Stimulated activated effector memory CD8-positive, alpha-beta T cell treated with anti-CD3 and anti-CD28 coated beads, Interleukin-12 subunit alpha, Interleukin-12 subunit beta, amount 100 ng/mL, for 72 hours (primary cell): ENCODE measurements at regions not wholly inside any gene's neighbourhood (a gene's known extent, or its start where the extent isn't known, plus 50 kb on each side); places are given as distances from the start of the nearest gene placed in this dataset.
"Not testable (repeated sequence)": the region's sequence is repeated elsewhere in the genome, so short reads cannot be mapped to it uniquely, and the experiment has no call there.

Experiments used
- ATAC-seq: fragments of 150-1000 bp; cut with Tn5 transposase; 2 replicates; pipeline ENCODE4 v1.10.0; 2021
- DNase-seq, 2 donors: peaks; one replicate each; pipeline ENCODE4 v3.0.0; 2021 to 2022; ENCODE audit warnings: low spot score in 2 of 2
- H3K27ac Mint-ChIP-seq: one replicate; pipeline ENCODE4 v1.8.0; 2022; ENCODE audit warnings: mild to moderate bottlenecking, mixed read lengths
- H3K36me3 Mint-ChIP-seq: one replicate; pipeline ENCODE4 v1.8.0; 2022; ENCODE audit warnings: mild to moderate bottlenecking, mixed read lengths
- H3K4me1 Mint-ChIP-seq: one replicate; pipeline ENCODE4 v1.8.0; 2022; ENCODE audit warnings: mixed read lengths
- H3K4me3 Mint-ChIP-seq: one replicate; pipeline ENCODE4 v1.8.0; 2022; ENCODE audit warnings: mild to moderate bottlenecking, mixed read lengths
- H3K9me3 Mint-ChIP-seq: one replicate; pipeline ENCODE4 v1.8.0; 2022; ENCODE audit warnings: mixed read lengths

- H3K36me3 Mint-ChIP-seq: no peaks in the 10 kb centered on the region
- ATAC-seq (no peak), DNase-seq (no peak)
- H3K4me1 Mint-ChIP-seq: no peaks in the 10 kb centered on the region
- no peak overlapping the region for H3K4me3 Mint-ChIP-seq
- H3K27ac Mint-ChIP-seq: no peak overlapping the region
- peaks cover 8% of the 10 kb centered on the region for H3K9me3 Mint-ChIP-seq
These were observed 825.7 kb upstream of the GBE1 start for GRCh38 chr3:82587174-82587573.

GRCh38 chr3:82586414-82586813, 825.0 kb upstream of the GBE1 start:
- Mint-ChIP-seq H3K36me3 (no peaks in the 10 kb centered on the region), H3K4me1 (no peaks in the 10 kb centered on the region), H3K4me3 (no peak overlapping the region), H3K9me3 (peaks cover 4% of the 10 kb centered on the region), H3K27ac (no peak overlapping the region)
- ATAC-seq (no peak), DNase-seq (no peak)

DNA sequence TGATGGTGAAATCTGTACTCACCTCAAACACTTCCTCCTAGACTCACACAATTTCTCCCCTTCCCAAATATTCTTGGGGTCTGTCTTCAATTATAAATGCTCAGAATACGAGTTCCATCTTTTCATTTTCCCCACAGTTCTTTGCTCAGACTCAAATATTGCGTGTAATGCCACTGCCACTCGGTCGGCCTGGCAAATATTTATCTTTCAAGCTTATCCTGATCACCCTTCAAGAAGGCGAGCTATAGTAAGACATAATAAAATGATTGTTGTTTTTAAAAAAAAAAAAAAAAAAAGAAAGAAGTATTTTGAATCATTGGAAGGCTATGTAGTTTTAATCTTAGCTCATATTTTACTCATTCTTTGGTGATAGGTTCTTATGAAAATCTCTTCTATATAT, 824.6 kb upstream of the GBE1 start:
- not testable (repeated sequence) for H3K27ac Mint-ChIP-seq, H3K36me3 Mint-ChIP-seq, H3K4me3 Mint-ChIP-seq, H3K4me1 Mint-ChIP-seq, H3K9me3 Mint-ChIP-seq, DNase-seq, ATAC-seq

- not testable (repeated sequence) for H3K9me3 Mint-ChIP-seq, H3K4me3 Mint-ChIP-seq, H3K27ac Mint-ChIP-seq, H3K36me3 Mint-ChIP-seq, DNase-seq, H3K4me1 Mint-ChIP-seq, ATAC-seq
These were observed 824.1 kb upstream of the GBE1 start for GRCh38 chr3:82585591-82585990.

DNA sequence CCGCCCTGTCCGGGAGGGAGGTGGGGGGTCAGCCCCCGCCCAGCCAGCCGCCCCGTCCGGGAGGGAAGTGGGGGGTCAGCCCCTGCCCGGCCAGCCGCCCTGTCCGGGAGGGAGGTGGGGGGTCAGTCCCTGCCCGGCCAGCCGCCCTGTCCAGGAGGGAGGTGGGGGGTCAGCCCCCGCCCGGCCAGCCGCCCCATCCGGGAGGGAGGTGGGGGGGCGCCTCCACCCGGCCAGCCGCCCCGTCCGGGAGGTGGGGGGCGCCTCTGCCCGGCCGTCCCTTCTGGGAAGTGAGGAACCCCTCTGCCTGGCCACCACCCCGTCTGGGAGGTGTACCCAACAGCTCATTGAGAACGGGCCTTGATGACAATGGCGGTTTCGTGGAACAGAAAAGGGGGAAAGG, 823.4 kb upstream of the GBE1 start:
- DNase-seq, H3K4me1 Mint-ChIP-seq, H3K9me3 Mint-ChIP-seq, ATAC-seq, H3K36me3 Mint-ChIP-seq, H3K4me3 Mint-ChIP-seq, H3K27ac Mint-ChIP-seq: not testable (repeated sequence)

DNA sequence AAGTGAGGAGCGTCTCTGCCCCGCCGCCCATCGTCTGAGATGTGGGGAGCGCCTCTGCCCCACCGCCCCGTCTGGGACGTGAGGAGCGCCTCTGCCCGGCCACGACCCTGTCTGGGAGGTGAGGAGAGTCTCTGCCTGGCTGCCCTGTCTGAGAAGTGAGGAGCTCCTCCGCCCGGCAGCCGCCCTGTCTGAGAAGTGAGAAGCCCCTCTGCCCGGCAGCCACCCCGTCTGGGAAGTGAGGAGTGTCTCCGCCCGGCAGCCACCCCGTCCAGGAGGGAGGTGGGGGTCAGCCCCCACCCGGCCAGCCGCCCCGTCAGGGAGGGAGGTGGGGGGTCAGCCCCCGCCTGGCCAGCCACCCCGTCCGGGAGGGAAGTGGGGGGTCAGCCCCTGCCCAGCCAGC, 823.0 kb upstream of the GBE1 start:
- H3K4me3 Mint-ChIP-seq, H3K9me3 Mint-ChIP-seq, ATAC-seq, H3K4me1 Mint-ChIP-seq, DNase-seq, H3K27ac Mint-ChIP-seq, H3K36me3 Mint-ChIP-seq: not testable (repeated sequence)

GRCh38 chr3:82581350-82581749, 819.9 kb upstream of the GBE1 start:
- Mint-ChIP-seq H3K4me3 (no peak overlapping the region), H3K27ac (no peak overlapping the region), H3K9me3 (no peaks in the 10 kb centered on the region), H3K4me1 (no peaks in the 10 kb centered on the region), H3K36me3 (no peaks in the 10 kb centered on the region)
- ATAC-seq (no peak), DNase-seq (no peak)

GRCh38 chr3:82572721-82573120, 811.3 kb upstream of the GBE1 start:
- Mint-ChIP-seq H3K4me3 (no peak overlapping the region), H3K4me1 (no peaks in the 10 kb centered on the region), H3K27ac (no peak overlapping the region), H3K36me3 (no peaks in the 10 kb centered on the region), H3K9me3 (peaks cover 2% of the 10 kb centered on the region)
- no peak for ATAC-seq
- DNase-seq: no peak

- no peak overlapping the region for H3K27ac Mint-ChIP-seq
- ATAC-seq: no peak
- no peak overlapping the region for H3K4me3 Mint-ChIP-seq
- no peak for DNase-seq
- H3K9me3 Mint-ChIP-seq: peaks cover 4% of the 10 kb centered on the region
- H3K4me1 Mint-ChIP-seq: no peaks in the 10 kb centered on the region
- no peaks in the 10 kb centered on the region for H3K36me3 Mint-ChIP-seq
These were observed 807.4 kb upstream of the GBE1 start for GRCh38 chr3:82568776-82569338.

DNA sequence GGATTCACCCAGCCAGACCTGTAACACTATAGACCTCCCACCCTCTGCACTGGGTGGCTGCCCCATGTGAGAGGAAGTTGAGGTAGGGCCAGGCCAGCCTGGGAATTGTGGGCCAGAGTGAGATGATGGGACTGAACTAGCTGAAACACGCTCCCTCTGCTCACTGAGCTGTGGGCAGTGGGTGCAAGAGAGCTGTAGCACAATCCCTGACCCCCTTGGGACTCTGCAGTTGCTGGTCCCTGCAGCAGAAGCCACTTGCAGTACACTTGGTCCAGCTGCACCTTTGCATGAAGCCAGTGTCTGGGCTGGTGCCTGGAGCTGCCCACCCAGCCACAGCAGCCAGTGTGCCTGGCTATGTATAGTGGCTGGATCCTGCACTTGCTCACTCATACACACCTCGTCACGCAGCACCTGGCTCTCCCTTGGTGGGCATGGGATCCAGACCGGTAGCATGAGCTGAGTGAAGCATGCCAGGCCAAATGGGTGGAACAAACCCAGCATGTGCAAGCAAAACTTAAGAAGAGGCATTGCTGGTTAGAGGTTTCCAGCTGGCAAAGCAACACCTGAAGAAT, 805.7 kb upstream of the GBE1 start:
- ATAC-seq (peak; percentile 8), DNase-seq (no peak)
- H3K36me3 Mint-ChIP-seq: no peaks in the 10 kb centered on the region
- no peak overlapping the region for H3K27ac Mint-ChIP-seq
- H3K9me3 Mint-ChIP-seq: peaks cover 5% of the 10 kb centered on the region
- H3K4me1 Mint-ChIP-seq: no peaks in the 10 kb centered on the region
- no peak overlapping the region for H3K4me3 Mint-ChIP-seq

DNA sequence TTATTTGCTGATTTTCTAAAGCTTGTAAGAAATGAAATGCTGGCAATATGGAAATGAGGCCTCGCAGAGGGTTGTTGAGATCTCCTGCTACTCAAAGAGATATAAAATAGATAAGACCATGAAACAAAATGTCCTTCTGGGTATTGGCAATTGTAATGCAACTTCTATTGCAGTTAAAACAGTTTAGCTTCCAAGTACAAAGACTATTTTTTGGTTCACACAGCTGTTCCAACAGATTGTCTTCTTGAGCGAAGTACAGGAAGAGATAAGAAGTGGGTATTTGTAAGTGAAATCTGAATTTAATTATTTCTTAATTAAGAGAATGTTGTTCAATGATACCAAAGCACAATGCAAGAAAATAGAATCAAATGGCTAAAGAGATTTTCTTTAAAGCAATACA, 801.5 kb upstream of the GBE1 start:
- Mint-ChIP-seq H3K9me3 (peaks cover 9% of the 10 kb centered on the region), H3K27ac (no peak overlapping the region), H3K36me3 (no peaks in the 10 kb centered on the region), H3K4me3 (no peak overlapping the region), H3K4me1 (no peaks in the 10 kb centered on the region)
- ATAC-seq: no peak
- no peak for DNase-seq

GRCh38 chr3:82561784-82562183, 800.3 kb upstream of the GBE1 start:
- no peak overlapping the region for H3K4me3 Mint-ChIP-seq
- ATAC-seq: no peak
- no peaks in the 10 kb centered on the region for H3K4me1 Mint-ChIP-seq

DNA sequence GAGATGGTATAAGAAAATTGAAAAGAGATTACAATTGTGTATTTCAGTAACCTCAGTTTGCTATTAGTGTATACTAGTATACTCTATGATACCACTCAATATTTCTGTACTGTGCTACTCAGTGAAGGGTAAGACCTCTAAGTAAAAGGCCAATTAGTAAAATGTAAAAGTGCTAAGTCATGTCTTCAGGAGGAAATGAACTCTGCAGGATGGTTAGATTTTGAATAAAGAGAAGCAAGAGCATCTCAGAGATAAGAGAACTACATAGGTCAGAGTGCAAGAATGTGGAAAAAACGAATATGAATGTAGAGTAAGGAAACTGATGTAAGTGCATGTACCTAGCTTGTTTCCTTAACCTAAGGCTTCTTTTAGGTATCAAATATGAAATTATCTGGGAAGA, 796.6 kb upstream of the GBE1 start:
- DNase-seq: no peak
- Mint-ChIP-seq H3K27ac (no peak overlapping the region), H3K36me3 (no peaks in the 10 kb centered on the region), H3K4me1 (no peaks in the 10 kb centered on the region), H3K4me3 (no peak overlapping the region), H3K9me3 (peaks cover 7% of the 10 kb centered on the region)
- no peak for ATAC-seq

More at GRCh38 chr3:82561784-82562183, 800.3 kb upstream of the GBE1 start:
- H3K9me3 Mint-ChIP-seq: peaks cover 7% of the 10 kb centered on the region
- no peak for DNase-seq
- no peak overlapping the region for H3K27ac Mint-ChIP-seq
- H3K36me3 Mint-ChIP-seq: no peaks in the 10 kb centered on the region

- H3K4me1 Mint-ChIP-seq: no peaks in the 10 kb centered on the region
- no peak overlapping the region for H3K27ac Mint-ChIP-seq
These were observed 794.7 kb upstream of the GBE1 start for GRCh38 chr3:82556113-82556512.

GRCh38 chr3:82542556-82542955, 781.1 kb upstream of the GBE1 start:
- not testable (repeated sequence) for H3K4me3 Mint-ChIP-seq, H3K36me3 Mint-ChIP-seq, H3K4me1 Mint-ChIP-seq, ATAC-seq, H3K27ac Mint-ChIP-seq, DNase-seq
- H3K9me3 Mint-ChIP-seq: peaks cover 18% of the 10 kb centered on the region

More at GRCh38 chr3:82556113-82556512, 794.7 kb upstream of the GBE1 start:
- Mint-ChIP-seq H3K9me3 (peaks cover 9% of the 10 kb centered on the region), H3K4me3 (no peak overlapping the region), H3K36me3 (no peaks in the 10 kb centered on the region)
- ATAC-seq (no peak), DNase-seq (no peak)

GRCh38 chr3:82521657-82522056, 760.2 kb upstream of the GBE1 start:
- Mint-ChIP-seq H3K9me3 (peaks cover 17% of the 10 kb centered on the region), H3K36me3 (no peaks in the 10 kb centered on the region), H3K4me1 (no peaks in the 10 kb centered on the region), H3K27ac (no peak overlapping the region), H3K4me3 (no peak overlapping the region)
- DNase-seq (no peak), ATAC-seq (no peak)

DNA sequence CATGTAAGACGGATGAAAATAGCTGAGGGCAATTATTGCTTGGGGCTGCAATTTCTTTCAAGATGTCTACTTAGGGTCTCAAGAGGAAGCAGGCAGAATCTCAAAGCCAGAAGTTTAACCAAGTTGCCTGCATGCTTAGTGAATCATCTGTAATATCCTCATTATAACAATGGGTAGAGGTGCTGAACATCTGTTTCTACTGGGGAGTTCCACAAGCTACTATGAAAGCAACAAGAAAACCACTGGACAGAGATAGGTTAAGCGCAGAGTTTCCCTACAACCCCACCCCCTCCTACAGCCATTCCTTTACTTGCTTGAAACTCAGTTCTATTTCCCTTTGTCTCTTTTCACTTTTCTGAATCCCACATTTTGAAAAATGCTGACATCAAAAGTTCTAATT, 759.4 kb upstream of the GBE1 start:
- no peaks in the 10 kb centered on the region for H3K36me3 Mint-ChIP-seq
- no peak overlapping the region for H3K27ac Mint-ChIP-seq
- H3K4me1 Mint-ChIP-seq: no peaks in the 10 kb centered on the region
- DNase-seq (no peak), ATAC-seq (no peak)
- H3K9me3 Mint-ChIP-seq: peaks cover 13% of the 10 kb centered on the region
- no peak overlapping the region for H3K4me3 Mint-ChIP-seq
